Loucy (cell line): ENCODE measurements at regions not wholly inside any gene's neighbourhood (a gene's known extent, or its start where the extent isn't known, plus 50 kb on each side); places are given as distances from the start of the nearest gene placed in this dataset.
"Not testable (repeated sequence)": the region's sequence is repeated elsewhere in the genome, so short reads cannot be mapped to it uniquely, and the experiment has no call there.

Experiments
- H2AFZ ChIP-seq: fragments of 200-600 bp; sonication (generic); 2 replicates; pipeline ENCODE4 v1.6.0; 2016; ENCODE audit warnings: antibody characterized with exemption, mild to moderate bottlenecking, low read length, moderate library complexity
- H3F3A ChIP-seq: fragments of 200-600 bp; 2 replicates; pipeline ENCODE4 v1.6.0; 2016; ENCODE audit warnings: antibody characterized with exemption, low read depth, mild to moderate bottlenecking
- H3K27me3 ChIP-seq: fragments of 200-600 bp; sonication (generic); 2 replicates; pipeline ENCODE4 v1.6.1; 2014; ENCODE audit warnings: low read length, mild to moderate bottlenecking; ENCODE audit not compliant: insufficient read depth, poor library complexity, severe bottlenecking
- H3K36me3 ChIP-seq: fragments of 200-600 bp; sonication (generic); 2 replicates; pipeline ENCODE4 v1.6.1; 2016; ENCODE audit warnings: low read length; ENCODE audit not compliant: insufficient read depth
- H3K4me1 ChIP-seq: fragments of 200-600 bp; sonication (generic); 2 replicates; pipeline ENCODE4 v1.5.1; 2014; ENCODE audit warnings: low read length, mild to moderate bottlenecking; ENCODE audit not compliant: insufficient read depth, poor library complexity, severe bottlenecking
- H3K4me2 ChIP-seq: fragments of 200-600 bp; sonication (generic); 2 replicates; pipeline ENCODE4 v1.6.0; 2014; ENCODE audit warnings: antibody characterized with exemption, low read length, low read depth, mild to moderate bottlenecking; ENCODE audit not compliant: poor library complexity, severe bottlenecking
- H3K4me3 ChIP-seq: fragments of 200-600 bp; sonication (generic); 2 replicates; pipeline ENCODE4 v1.5.1; 2014; ENCODE audit warnings: low read length, mild to moderate bottlenecking, mixed read lengths; ENCODE audit not compliant: poor library complexity, severe bottlenecking
- H3K79me2 ChIP-seq: fragments of 200-600 bp; sonication (generic); 2 replicates; pipeline ENCODE4 v1.6.1; 2014; ENCODE audit warnings: low read length; ENCODE audit not compliant: insufficient read depth
- H3K9ac ChIP-seq: fragments of 200-600 bp; sonication (generic); 2 replicates; pipeline ENCODE4 v1.6.0; 2014; ENCODE audit warnings: mild to moderate bottlenecking, low read depth, low read length, moderate library complexity; ENCODE audit not compliant: poor library complexity, severe bottlenecking
- H3K9me2 ChIP-seq: fragments of 200-600 bp; sonication (generic); replicated peaks from 2 replicates; pipeline ENCODE4 v1.6.1; 2016; ENCODE audit warnings: low read depth, low read length, mixed read lengths
- H3K9me3 ChIP-seq: fragments of 200-600 bp; sonication (generic); 2 replicates; pipeline ENCODE4 v1.6.1; 2014; ENCODE audit warnings: mild to moderate bottlenecking, antibody characterized with exemption, low read length, low read depth; ENCODE audit not compliant: insufficient read depth
- H4K20me1 ChIP-seq: fragments of 200-600 bp; sonication (generic); 2 replicates; pipeline ENCODE4 v1.6.0; 2014; ENCODE audit warnings: antibody characterized with exemption, low read length, mild to moderate bottlenecking; ENCODE audit not compliant: insufficient read depth, poor library complexity, severe bottlenecking
- CTCF ChIP-seq: fragments of 200-600 bp; sonication (generic); conservative IDR thresholded peaks from 2 replicates; pipeline ENCODE4 v1.5.1; 2014; ENCODE audit warnings: mild to moderate bottlenecking, antibody characterized with exemption, low read length
- EZH2phosphoT487 ChIP-seq: fragments of 200-600 bp; IDR thresholded peaks from 2 replicates; pipeline ENCODE4 v1.6.1; 2018; ENCODE audit warnings: antibody characterized with exemption, mild to moderate bottlenecking, moderate library complexity, borderline replicate concordance

- no peak overlapping the region for H3K4me3 ChIP-seq
- H3K79me2 ChIP-seq, result no peaks in the 10 kb centered on the region
- H3K9ac ChIP-seq, result no peak overlapping the region
- no peaks in the 10 kb centered on the region for H3K36me3 ChIP-seq
- no peaks in the 10 kb centered on the region for H3K27me3 ChIP-seq
- H3K4me1 ChIP-seq, result no peaks in the 10 kb centered on the region
- H2AFZ ChIP-seq, result no peak overlapping the region
- no peaks in the 10 kb centered on the region for H4K20me1 ChIP-seq
- H3K9me3 ChIP-seq, result no peaks in the 10 kb centered on the region
- no peaks in the 10 kb centered on the region for H3K9me2 ChIP-seq
- no peaks in the 10 kb centered on the region for H3F3A ChIP-seq
- no peak for TF ChIP-seq CTCF
- H3K4me2 ChIP-seq, result no peak overlapping the region
These were observed 98.8 kb upstream of the NTF3 start for GRCh38 chr12:5333096-5333495.

GRCh38 chr12:5335069-5335468 lies 96.8 kb upstream of the NTF3 start:
- Histone ChIP-seq H3K4me3 (no peak overlapping the region), H3F3A (no peaks in the 10 kb centered on the region)

GRCh38 chr12:5341086-5341485 lies 90.8 kb upstream of the NTF3 start:
- not testable (repeated sequence) for H3K9me3 ChIP-seq, H3K27me3 ChIP-seq, H3K4me2 ChIP-seq

More at GRCh38 chr12:5335069-5335468, 96.8 kb upstream of the NTF3 start:
- Histone ChIP-seq H3K27me3 (no peaks in the 10 kb centered on the region), H3K9me2 (no peaks in the 10 kb centered on the region), H3K9ac (no peak overlapping the region), H3K79me2 (no peaks in the 10 kb centered on the region), H4K20me1 (no peaks in the 10 kb centered on the region), H3K4me1 (no peaks in the 10 kb centered on the region), H3K36me3 (no peaks in the 10 kb centered on the region), H2AFZ (no peak overlapping the region), H3K9me3 (no peaks in the 10 kb centered on the region), H3K4me2 (no peak overlapping the region)
- no peak for TF ChIP-seq CTCF
- TF ChIP-seq EZH2phosphoT487, result no peak

GRCh38 chr12:5343711-5344110 lies 88.2 kb upstream of the NTF3 start:
- no peaks in the 10 kb centered on the region for H3F3A ChIP-seq
- H3K79me2 ChIP-seq, result no peaks in the 10 kb centered on the region
- no peaks in the 10 kb centered on the region for H3K9me2 ChIP-seq
- no peak overlapping the region for H3K9ac ChIP-seq
- no peak overlapping the region for H2AFZ ChIP-seq
- no peaks in the 10 kb centered on the region for H3K9me3 ChIP-seq
- H3K4me1 ChIP-seq, result no peaks in the 10 kb centered on the region
- no peak overlapping the region for H3K4me3 ChIP-seq
- no peaks in the 10 kb centered on the region for H3K36me3 ChIP-seq
- no peak overlapping the region for H3K4me2 ChIP-seq
- H3K27me3 ChIP-seq, result no peaks in the 10 kb centered on the region
- no peak for TF ChIP-seq EZH2phosphoT487
- TF ChIP-seq CTCF, result no peak
- H4K20me1 ChIP-seq, result no peaks in the 10 kb centered on the region

More at GRCh38 chr12:5341086-5341485, 90.8 kb upstream of the NTF3 start:
- not testable (repeated sequence) for H3K4me1 ChIP-seq, H3K9ac ChIP-seq, H3K4me3 ChIP-seq, H2AFZ ChIP-seq, H3K9me2 ChIP-seq, H4K20me1 ChIP-seq, H3F3A ChIP-seq, H3K79me2 ChIP-seq, H3K36me3 ChIP-seq
